ENCODE measurements at regions not wholly inside any gene's neighbourhood (a gene's known extent, or its start where the extent isn't known, plus 50 kb on each side); places are given as distances from the start of the nearest gene placed in this dataset.

- Histone ChIP-seq H3K36me3 (replicated peaks) (no peaks in the 10 kb centered on the region), H3K27ac (no peak overlapping the region), H3K4me3 (ENCODE audit: low read depth, low read length) (no peak overlapping the region), H3K27me3 (replicated peaks) (no peaks in the 10 kb centered on the region)
- DNase-seq, result no peak
- no peak for TF ChIP-seq CTCF (IDR thresholded peaks at IDR 0.05; ENCODE audit: low read depth, low read length, missing control alignments)
- in situ Hi-C loops (cut with HindIII; ENCODE audit: low pct_ligation_motif_present, low sequenced_read_pairs), result no loop called here
Measured at GRCh38 chr6:138028893-138029292, 78.3 kb downstream of the PERP start.

- in situ Hi-C loops (cut with HindIII; ENCODE audit: low pct_ligation_motif_present, low sequenced_read_pairs), result no loop called here
- no peak for TF ChIP-seq CTCF (IDR thresholded peaks at IDR 0.05; ENCODE audit: low read depth, low read length, missing control alignments)
- H3K27ac ChIP-seq, result no peak overlapping the region
Measured at GRCh38 chr6:138030872-138031271, 76.3 kb downstream of the PERP start.

GRCh38 chr6:138031417-138031816 is 75.8 kb downstream of the PERP start:
- Histone ChIP-seq H3K27me3 (replicated peaks) (no peaks in the 10 kb centered on the region), H3K4me3 (ENCODE audit: low read depth, low read length) (no peak overlapping the region), H3K27ac (no peak overlapping the region), H3K36me3 (replicated peaks) (no peaks in the 10 kb centered on the region)
- in situ Hi-C loops (cut with HindIII; ENCODE audit: low pct_ligation_motif_present, low sequenced_read_pairs), result no loop called here
- no peak for DNase-seq
- no peak for TF ChIP-seq CTCF (IDR thresholded peaks at IDR 0.05; ENCODE audit: low read depth, low read length, missing control alignments)

More at GRCh38 chr6:138030872-138031271, 76.3 kb downstream of the PERP start:
- no peak for DNase-seq
- H3K36me3 ChIP-seq (replicated peaks), result no peaks in the 10 kb centered on the region
- no peak overlapping the region for H3K4me3 ChIP-seq (ENCODE audit: low read depth, low read length)
- no peaks in the 10 kb centered on the region for H3K27me3 ChIP-seq (replicated peaks)

- no peak for DNase-seq
Measured at GRCh38 chr6:138031850-138032249, 75.4 kb downstream of the PERP start.

GRCh38 chr6:138032571-138032970 is 74.6 kb downstream of the PERP start:
- H3K27me3 ChIP-seq (replicated peaks), result no peaks in the 10 kb centered on the region
- in situ Hi-C loops (cut with HindIII; ENCODE audit: low pct_ligation_motif_present, low sequenced_read_pairs), result no loop called here
- no peak overlapping the region for H3K4me3 ChIP-seq (ENCODE audit: low read depth, low read length)
- no peak overlapping the region for H3K27ac ChIP-seq
- no peak for DNase-seq
- H3K36me3 ChIP-seq (replicated peaks), result no peaks in the 10 kb centered on the region
- no peak for TF ChIP-seq CTCF (IDR thresholded peaks at IDR 0.05; ENCODE audit: low read depth, low read length, missing control alignments)

More at GRCh38 chr6:138031850-138032249, 75.4 kb downstream of the PERP start:
- no peaks in the 10 kb centered on the region for H3K27me3 ChIP-seq (replicated peaks)
- no peak overlapping the region for H3K27ac ChIP-seq
- no peaks in the 10 kb centered on the region for H3K36me3 ChIP-seq (replicated peaks)
- H3K4me3 ChIP-seq (ENCODE audit: low read depth, low read length), result no peak overlapping the region
- TF ChIP-seq CTCF (IDR thresholded peaks at IDR 0.05; ENCODE audit: low read depth, low read length, missing control alignments), result no peak
- in situ Hi-C loops (cut with HindIII; ENCODE audit: low pct_ligation_motif_present, low sequenced_read_pairs), result no loop called here

- Histone ChIP-seq H3K36me3 (replicated peaks) (no peaks in the 10 kb centered on the region), H3K4me3 (ENCODE audit: low read depth, low read length) (no peak overlapping the region), H3K27me3 (replicated peaks) (no peaks in the 10 kb centered on the region), H3K27ac (no peak overlapping the region)
- in situ Hi-C loops (cut with HindIII; ENCODE audit: low pct_ligation_motif_present, low sequenced_read_pairs), result no loop called here
- no peak for DNase-seq
- TF ChIP-seq CTCF (IDR thresholded peaks at IDR 0.05; ENCODE audit: low read depth, low read length, missing control alignments), result no peak
Measured at GRCh38 chr6:138034229-138034628, 73.0 kb downstream of the PERP start.

Measured in brain microvascular endothelial cell (primary cell).